HCEC 1CT (cell line): ENCODE measurements at regions not wholly inside any gene's neighbourhood (a gene's known extent, or its start where the extent isn't known, plus 50 kb on each side); places are given as distances from the start of the nearest gene placed in this dataset.

Source experiments
- DNase-seq: peaks from one replicate; pipeline ENCODE4 v3.0.0-alpha.2; 2017

DNA sequence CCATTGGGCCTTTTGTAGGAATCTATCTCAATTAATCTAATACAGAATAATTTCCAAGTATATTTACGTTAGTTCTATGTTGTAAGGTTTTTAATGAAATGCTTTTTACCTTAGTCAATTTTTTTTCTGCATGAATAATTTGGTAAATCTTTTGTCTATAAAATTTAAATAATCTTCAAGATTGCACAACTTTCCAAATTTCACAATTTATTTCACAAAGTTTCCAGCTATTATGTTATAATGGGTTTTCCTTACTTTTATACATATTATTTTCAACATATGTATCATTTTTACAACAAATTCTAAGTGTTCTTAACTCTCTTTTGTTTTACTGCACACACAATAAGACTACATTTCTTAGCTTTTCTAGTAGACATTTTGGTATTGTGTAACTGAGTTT lies 470.7 kb downstream of the ETV1 start:
- DNase-seq = no peak

DNA sequence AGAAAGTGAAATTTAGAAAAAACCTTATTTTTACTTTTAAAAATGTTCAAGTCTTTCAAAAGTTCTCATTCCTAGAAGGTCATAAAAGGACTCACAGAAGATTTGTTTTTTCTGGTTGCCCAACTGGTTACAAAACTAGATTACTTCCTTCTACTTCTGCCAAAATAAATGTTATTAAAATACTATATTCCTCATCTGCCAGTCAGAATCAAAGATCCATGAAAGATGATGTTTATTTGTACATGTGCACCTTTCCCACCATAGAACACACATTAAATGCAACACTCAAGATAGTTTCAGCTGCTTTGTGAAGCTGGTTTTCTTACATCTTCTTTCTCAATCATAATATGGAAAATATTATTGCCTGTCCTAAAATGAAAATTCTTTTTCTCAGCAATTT lies 465.4 kb downstream of the ETV1 start:
- no peak for DNase-seq

- no peak for DNase-seq
Observed at GRCh38 chr7:13532028-13532753, 457.3 kb downstream of the ETV1 start.

GRCh38 chr7:13538669-13539068 lies 450.8 kb downstream of the ETV1 start:
- no peak for DNase-seq

DNA sequence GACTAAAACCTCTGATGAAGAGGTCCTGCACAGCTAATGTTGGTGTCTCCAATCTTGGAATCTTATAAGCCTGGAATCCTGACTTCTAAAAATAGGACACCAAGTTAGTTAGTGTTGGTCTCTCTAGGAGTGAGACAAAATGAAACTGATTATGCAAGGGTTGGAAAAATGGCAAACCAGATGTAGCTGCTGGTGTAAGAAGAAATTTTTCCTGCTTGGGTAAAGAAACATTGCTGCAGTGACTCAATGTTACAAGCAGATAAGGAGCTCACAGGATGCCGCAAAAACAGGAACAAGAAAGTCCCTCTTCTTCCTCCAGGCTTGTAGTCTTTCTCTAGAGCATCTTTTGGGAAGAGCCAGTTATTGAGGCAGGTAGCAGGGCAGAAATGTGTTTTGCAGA lies 449.0 kb downstream of the ETV1 start:
- DNase-seq = peak; percentile 5

DNA sequence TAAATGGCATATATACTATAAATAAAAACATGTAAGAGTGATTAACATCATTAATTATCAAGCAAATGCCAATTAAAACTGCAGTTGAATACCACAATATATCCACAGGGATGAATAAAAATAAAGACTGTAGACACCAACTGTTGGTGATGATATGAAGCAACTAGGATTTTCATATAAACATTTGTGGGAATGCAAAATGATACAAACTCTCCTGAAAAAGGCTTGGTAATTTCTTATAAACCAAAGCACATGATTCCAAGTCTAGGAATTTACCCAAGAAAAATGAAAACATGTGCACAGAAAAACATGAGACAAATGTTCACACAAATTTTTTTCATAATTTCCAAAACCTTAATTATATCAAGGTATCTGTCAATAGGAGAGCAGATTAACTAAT lies 448.1 kb downstream of the ETV1 start:
- DNase-seq = no peak

GRCh38 chr7:13542451-13542850 lies 447.0 kb downstream of the ETV1 start:
- no peak for DNase-seq

GRCh38 chr7:13551503-13551902 lies 438.0 kb downstream of the ETV1 start:
- no peak for DNase-seq

DNA sequence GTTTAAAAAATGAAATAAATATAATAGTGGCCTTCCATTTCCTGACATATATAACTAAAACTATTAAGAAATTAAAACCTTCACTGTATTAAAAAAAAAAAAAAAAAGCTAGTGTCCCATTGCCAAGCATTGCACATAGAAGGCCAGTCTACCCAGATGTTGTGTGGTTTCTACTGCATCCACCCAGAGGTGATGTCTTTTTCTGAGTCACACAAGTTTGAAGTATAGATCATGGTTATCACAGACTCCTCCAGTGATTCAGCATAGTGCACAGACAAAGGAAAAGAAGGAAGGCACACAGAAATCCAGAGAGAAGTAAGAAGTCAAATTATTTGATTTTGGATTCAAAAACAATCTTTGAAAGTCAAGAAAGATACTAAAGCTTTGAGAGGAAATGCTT lies 429.0 kb downstream of the ETV1 start:
- DNase-seq = peak; percentile 78

- DNase-seq = no peak
Observed at GRCh38 chr7:13563257-13563656, 426.2 kb downstream of the ETV1 start.

- no peak for DNase-seq
Observed at GRCh38 chr7:13563680-13564079, 425.8 kb downstream of the ETV1 start.

- DNase-seq = peak; percentile 31
Observed at GRCh38 chr7:13577566-13578145, 411.8 kb downstream of the ETV1 start.

DNA sequence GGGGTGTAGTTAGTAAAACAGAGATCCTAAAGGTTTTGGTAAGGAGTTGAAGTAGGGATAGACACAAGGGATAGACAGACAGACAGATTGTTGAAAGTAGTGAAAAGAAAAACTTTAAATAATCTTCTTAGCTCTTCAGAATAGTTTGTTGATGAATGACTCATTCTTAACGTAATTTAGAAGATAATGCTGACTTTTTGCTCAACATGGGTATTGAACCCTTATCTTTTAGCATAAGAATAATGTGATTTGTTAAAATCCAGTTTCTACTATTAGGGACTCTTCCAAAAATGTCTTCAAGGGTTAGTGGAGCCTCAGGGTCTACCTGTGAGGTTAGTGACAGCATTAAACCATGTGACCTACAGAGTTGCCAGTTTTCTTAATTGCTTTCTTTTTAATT lies 411.2 kb downstream of the ETV1 start:
- no peak for DNase-seq

DNA sequence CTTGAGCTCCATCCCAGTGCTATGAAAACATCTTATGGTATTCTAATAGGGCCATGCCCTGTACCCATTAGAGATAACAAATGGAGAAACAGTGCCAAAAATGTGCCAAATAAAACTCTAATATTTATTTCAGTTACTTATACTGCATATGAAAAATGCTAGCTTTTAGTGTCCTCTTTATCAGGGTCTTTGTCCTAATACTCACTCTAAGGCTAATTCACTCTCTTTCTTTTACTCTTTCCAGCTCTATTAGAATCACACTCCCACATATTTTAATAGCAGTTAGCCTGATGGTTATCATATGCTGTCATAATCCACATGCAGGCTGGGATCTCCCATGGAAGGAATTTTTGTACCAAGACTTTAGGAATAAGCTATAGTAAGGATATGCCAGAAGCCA lies 408.4 kb downstream of the ETV1 start:
- no peak for DNase-seq

GRCh38 chr7:13593854-13594253 lies 395.6 kb downstream of the ETV1 start:
- no peak for DNase-seq

- DNase-seq = no peak
Observed at GRCh38 chr7:13602036-13602435, 387.4 kb downstream of the ETV1 start.

- no peak for DNase-seq
Observed at GRCh38 chr7:13603016-13603415, 386.4 kb downstream of the ETV1 start.

DNA sequence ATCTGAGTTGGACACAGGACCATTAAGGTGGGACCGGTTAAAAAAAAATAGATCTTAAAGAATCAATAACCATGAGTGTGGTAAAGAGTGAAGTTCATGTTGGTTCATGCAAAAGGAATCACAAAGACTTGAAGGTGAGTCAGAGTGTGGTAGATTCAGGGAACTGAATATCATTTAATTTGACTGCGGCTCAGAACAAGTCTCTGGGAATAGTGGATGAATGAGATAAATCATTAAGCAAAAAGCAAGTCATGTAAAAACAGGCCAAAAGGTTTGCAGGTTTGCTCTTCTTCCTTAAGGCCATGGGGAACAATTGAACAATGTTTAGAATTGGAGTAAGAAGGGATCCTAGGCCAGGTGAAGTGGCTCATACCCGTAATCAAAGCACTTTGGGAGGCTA lies 385.8 kb downstream of the ETV1 start:
- no peak for DNase-seq

DNA sequence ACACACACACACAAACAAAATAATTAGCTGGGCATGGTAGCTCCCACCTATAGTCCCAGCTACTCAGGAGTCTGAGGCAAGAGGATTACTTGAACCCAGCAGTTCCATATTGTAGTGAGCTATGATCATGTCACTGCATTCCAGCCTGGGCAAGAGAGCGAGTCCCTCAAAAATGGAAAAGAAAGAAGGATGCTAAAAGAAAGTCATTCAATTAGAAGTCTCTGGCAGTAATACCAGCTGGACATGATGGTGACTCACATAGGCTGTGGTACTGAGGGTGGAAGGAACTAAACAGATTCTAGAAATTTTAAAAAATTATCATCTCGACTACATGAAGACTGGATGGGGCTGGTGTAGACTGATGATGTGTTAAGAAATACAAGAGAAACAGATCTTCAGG lies 385.3 kb downstream of the ETV1 start:
- DNase-seq = no peak

- no peak for DNase-seq
Observed at GRCh38 chr7:13610372-13610771, 379.1 kb downstream of the ETV1 start.

DNA sequence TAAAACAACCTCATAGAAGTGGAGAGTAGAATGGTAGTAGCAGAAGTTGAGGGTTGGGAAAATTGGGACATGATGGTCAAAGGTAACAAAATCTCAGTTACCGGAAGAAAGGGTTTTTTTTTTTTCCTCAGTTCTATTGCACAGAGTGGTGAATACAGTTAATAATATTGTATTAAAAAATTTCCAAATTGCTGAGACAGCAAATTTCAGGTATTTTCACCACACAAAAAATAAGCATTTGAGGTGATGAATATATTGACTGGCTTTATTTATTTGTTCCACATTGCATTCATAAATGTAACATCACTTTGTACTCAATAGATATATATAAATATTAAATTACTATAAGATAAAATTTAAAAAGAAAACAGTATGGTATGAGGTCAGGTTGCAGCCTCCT lies 373.8 kb downstream of the ETV1 start:
- no peak for DNase-seq

DNA sequence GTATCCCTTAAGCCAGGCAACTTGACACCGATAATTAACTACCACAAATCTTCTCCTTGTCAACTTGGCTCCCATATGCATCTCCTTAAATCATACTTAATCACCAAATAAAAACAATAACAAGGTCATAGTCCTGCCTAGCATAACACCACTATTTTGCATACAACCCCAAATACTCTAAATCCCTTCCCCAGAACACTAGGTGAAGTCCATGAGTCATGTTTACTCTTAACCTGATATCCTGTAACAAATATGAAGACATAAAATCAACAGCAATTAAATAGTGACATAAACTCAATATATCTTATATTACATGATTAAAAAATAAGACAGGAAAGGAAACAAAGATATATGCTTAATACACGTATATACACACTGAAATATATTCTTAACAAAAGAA lies 362.0 kb downstream of the ETV1 start:
- no peak for DNase-seq

GRCh38 chr7:13628239-13629001 lies 361.0 kb downstream of the ETV1 start:
- peak; percentile 65 for DNase-seq
